ENCODE measurements at regions not wholly inside any gene's neighbourhood (a gene's known extent, or its start where the extent isn't known, plus 50 kb on each side); places are given as distances from the start of the nearest gene placed in this dataset.

DNA sequence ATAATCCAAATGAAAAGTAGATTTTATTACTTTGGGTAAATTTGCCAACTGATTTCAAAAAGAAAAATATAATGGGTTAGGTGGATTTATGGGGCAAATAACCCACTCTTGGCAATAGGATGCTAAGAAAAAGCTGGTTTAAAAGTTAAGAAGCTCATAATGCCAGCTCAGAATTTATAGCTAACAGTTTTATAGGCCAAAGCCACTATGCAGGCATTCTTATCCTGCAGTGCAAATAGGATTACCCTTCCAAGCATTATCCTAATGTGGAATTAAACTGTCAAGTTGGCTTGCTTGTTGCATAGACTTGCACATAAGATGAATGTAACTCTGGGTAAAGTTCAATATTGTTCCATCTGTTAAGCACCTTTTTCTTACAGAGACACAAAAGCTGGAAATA is 703.0 kb downstream of the PCDH18 start:
- TF ChIP-seq, protein P1, sequence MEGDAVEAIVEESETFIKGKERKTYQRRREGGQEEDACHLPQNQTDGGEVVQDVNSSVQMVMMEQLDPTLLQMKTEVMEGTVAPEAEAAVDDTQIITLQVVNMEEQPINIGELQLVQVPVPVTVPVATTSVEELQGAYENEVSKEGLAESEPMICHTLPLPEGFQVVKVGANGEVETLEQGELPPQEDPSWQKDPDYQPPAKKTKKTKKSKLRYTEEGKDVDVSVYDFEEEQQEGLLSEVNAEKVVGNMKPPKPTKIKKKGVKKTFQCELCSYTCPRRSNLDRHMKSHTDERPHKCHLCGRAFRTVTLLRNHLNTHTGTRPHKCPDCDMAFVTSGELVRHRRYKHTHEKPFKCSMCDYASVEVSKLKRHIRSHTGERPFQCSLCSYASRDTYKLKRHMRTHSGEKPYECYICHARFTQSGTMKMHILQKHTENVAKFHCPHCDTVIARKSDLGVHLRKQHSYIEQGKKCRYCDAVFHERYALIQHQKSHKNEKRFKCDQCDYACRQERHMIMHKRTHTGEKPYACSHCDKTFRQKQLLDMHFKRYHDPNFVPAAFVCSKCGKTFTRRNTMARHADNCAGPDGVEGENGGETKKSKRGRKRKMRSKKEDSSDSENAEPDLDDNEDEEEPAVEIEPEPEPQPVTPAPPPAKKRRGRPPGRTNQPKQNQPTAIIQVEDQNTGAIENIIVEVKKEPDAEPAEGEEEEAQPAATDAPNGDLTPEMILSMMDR (IDR thresholded peaks at IDR 0.05) = no peak
- no peak for TF ChIP-seq POLR2AphosphoS5 (IDR thresholded peaks at IDR 0.05; ENCODE audit: low read depth, low read length)

Measured in Panc1 (cell line).